ENCODE measurements at regions not wholly inside any gene's neighbourhood (a gene's known extent, or its start where the extent isn't known, plus 50 kb on each side); places are given as distances from the start of the nearest gene placed in this dataset.

DNA sequence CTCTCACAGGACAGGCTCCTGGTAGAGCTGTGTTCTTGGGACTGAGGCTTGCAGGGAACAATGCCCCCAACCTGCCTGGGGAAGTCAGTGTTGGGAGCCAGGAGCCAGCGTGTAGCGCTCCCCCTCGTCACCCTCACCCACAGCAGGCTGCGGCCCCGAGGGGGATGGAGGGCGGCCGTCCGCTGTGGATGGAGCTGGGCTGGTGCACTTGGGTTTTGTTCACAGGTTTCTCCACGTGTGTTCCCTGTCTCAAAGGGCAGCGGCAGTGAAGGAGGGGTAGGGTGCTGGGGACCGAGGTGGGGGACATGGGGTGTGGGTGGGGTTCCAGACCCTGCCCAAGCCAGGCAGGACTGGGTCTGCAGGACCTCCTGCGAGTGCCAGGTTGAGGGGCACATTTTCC is 69.1 kb downstream of the RGS12 start:
- no peak for TF ChIP-seq POLR2A (IDR thresholded peaks at IDR 0.05)
- TF ChIP-seq, protein P1, sequence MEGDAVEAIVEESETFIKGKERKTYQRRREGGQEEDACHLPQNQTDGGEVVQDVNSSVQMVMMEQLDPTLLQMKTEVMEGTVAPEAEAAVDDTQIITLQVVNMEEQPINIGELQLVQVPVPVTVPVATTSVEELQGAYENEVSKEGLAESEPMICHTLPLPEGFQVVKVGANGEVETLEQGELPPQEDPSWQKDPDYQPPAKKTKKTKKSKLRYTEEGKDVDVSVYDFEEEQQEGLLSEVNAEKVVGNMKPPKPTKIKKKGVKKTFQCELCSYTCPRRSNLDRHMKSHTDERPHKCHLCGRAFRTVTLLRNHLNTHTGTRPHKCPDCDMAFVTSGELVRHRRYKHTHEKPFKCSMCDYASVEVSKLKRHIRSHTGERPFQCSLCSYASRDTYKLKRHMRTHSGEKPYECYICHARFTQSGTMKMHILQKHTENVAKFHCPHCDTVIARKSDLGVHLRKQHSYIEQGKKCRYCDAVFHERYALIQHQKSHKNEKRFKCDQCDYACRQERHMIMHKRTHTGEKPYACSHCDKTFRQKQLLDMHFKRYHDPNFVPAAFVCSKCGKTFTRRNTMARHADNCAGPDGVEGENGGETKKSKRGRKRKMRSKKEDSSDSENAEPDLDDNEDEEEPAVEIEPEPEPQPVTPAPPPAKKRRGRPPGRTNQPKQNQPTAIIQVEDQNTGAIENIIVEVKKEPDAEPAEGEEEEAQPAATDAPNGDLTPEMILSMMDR (IDR thresholded peaks at IDR 0.05): no peak
